OCI-LY3 (cell line): ENCODE measurements at regions not wholly inside any gene's neighbourhood (a gene's known extent, or its start where the extent isn't known, plus 50 kb on each side); places are given as distances from the start of the nearest gene placed in this dataset.

ENCODE experiments used
- CTCF ChIP-seq: fragments of 200-600, 300-600 bp; sonication (generic); IDR thresholded peaks from 2 replicates; pipeline ENCODE4 v1.5.1; 2014; ENCODE audit warnings: antibody characterized with exemption, low read length, low read depth
- EZH2phosphoT487 ChIP-seq: fragments of 200-600 bp; shearing (Covaris generic); IDR thresholded peaks from 2 replicates; pipeline ENCODE4 v1.6.1; 2018; ENCODE audit warnings: antibody characterized with exemption, mixed run types, low read depth

GRCh38 chr12:114982760-114983159 lies 298.8 kb upstream of the TBX3 start:
- TF ChIP-seq CTCF (no peak), EZH2phosphoT487 (no peak)
